ENCODE measurements at regions not wholly inside any gene's neighbourhood (a gene's known extent, or its start where the extent isn't known, plus 50 kb on each side); places are given as distances from the start of the nearest gene placed in this dataset.

- H3K27me3 Mint-ChIP-seq, result no peaks in the 10 kb centered on the region
- intact Hi-C loops (cut with micrococcal nuclease), result no loop called here
- no peak overlapping the region for H3K27ac Mint-ChIP-seq
- no peaks in the 10 kb centered on the region for H3K9me3 Mint-ChIP-seq
- no peak overlapping the region for H3K4me3 Mint-ChIP-seq
- H3K4me1 Mint-ChIP-seq (ENCODE audit: low read depth), result no peaks in the 10 kb centered on the region
- no peaks in the 10 kb centered on the region for H3K36me3 Mint-ChIP-seq (ENCODE audit: low read depth)
Measured at GRCh38 chr9:103819936-103820335, 274.2 kb upstream of the SMC2 start.

DNA sequence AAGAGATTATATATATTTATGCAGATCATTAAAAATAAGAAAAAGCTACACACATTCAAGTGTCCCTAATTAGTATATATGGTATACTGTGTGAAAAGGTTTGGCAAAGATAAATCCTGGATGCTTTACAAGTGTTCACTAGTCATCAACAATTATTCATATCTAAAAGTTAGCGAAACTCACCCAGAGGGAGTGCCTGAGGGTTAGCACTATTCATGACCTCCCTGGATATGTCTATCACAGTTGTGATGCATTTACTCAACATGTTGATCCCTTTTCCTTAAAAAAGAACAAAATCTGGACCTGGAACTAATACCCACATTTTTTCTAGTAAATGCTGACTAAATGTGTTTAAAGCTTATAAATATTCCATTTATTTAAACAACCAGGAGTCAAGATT, 273.0 kb upstream of the SMC2 start:
- H3K27ac Mint-ChIP-seq, result no peak overlapping the region
- H3K27me3 Mint-ChIP-seq, result no peaks in the 10 kb centered on the region
- H3K4me3 Mint-ChIP-seq, result no peak overlapping the region
- H3K9me3 Mint-ChIP-seq, result no peaks in the 10 kb centered on the region
- no peaks in the 10 kb centered on the region for H3K36me3 Mint-ChIP-seq (ENCODE audit: low read depth)
- intact Hi-C loops (cut with micrococcal nuclease), result no loop called here
- H3K4me1 Mint-ChIP-seq (ENCODE audit: low read depth), result no peaks in the 10 kb centered on the region

DNA sequence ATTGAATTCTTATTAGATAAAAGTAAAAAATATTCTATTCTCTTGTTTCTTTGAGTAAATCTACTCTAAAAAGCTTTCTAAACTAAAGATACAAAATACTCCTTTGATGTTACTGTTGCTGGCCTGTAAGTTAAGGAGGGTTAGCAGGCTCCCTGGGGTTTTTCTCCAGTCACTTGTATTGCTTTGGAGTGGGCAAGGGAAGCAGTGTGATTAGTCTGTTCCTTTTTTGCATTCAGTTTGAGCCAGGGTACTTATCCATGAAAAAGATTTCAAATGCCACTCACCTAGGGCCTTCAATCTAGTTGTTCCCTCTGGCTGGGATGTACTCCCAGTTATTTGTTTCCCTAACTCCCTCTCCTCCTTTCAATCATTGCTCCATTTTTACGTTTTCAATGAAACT, 256.2 kb upstream of the SMC2 start:
- H3K27me3 Mint-ChIP-seq, result no peaks in the 10 kb centered on the region
- no peaks in the 10 kb centered on the region for H3K4me1 Mint-ChIP-seq (ENCODE audit: low read depth)
- peaks cover 8% of the 10 kb centered on the region for H3K9me3 Mint-ChIP-seq
- no peak overlapping the region for H3K27ac Mint-ChIP-seq
- no peaks in the 10 kb centered on the region for H3K36me3 Mint-ChIP-seq (ENCODE audit: low read depth)
- H3K4me3 Mint-ChIP-seq, result no peak overlapping the region
- intact Hi-C loops (cut with micrococcal nuclease), result no loop called here

DNA sequence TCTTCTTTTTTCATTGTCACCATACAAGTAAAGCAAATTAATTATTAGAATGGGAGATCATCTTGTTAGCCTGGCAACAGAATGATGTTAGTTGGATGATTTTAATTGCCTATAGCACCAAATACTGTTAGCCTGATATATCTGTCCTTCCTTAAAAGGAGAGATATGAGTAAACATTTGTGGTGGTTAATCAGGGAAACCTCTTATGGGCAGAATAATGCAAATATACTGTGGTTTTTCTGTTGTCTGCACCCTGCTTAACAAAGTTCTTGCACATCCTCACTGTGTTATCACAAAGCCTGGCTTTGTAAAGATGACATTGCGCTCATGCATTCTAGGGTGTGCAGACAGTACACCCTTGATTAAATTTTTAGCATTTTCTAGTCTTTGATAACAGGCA, 254.9 kb upstream of the SMC2 start:
- intact Hi-C loops (cut with micrococcal nuclease), result no loop called here

GRCh38 chr9:103867886-103868285, 226.2 kb upstream of the SMC2 start:
- H3K27ac Mint-ChIP-seq, result no peak overlapping the region
- intact Hi-C loops (cut with micrococcal nuclease), result no loop called here
- H3K27me3 Mint-ChIP-seq, result no peaks in the 10 kb centered on the region
- H3K9me3 Mint-ChIP-seq, result no peaks in the 10 kb centered on the region
- H3K4me3 Mint-ChIP-seq, result no peak overlapping the region
- H3K36me3 Mint-ChIP-seq (ENCODE audit: low read depth), result no peaks in the 10 kb centered on the region
- H3K4me1 Mint-ChIP-seq (ENCODE audit: low read depth), result no peaks in the 10 kb centered on the region

More for the DNA sequence above, 254.9 kb upstream of the SMC2 start:
- H3K4me3 Mint-ChIP-seq, result no peak overlapping the region
- H3K4me1 Mint-ChIP-seq (ENCODE audit: low read depth), result no peaks in the 10 kb centered on the region
- no peaks in the 10 kb centered on the region for H3K36me3 Mint-ChIP-seq (ENCODE audit: low read depth)
- H3K9me3 Mint-ChIP-seq, result peaks cover 5% of the 10 kb centered on the region
- no peak overlapping the region for H3K27ac Mint-ChIP-seq
- no peaks in the 10 kb centered on the region for H3K27me3 Mint-ChIP-seq

- Mint-ChIP-seq H3K9me3 (no peaks in the 10 kb centered on the region), H3K4me1 (ENCODE audit: low read depth) (no peaks in the 10 kb centered on the region), H3K27me3 (no peaks in the 10 kb centered on the region), H3K27ac (no peak overlapping the region), H3K4me3 (no peak overlapping the region), H3K36me3 (ENCODE audit: low read depth) (no peaks in the 10 kb centered on the region)
- intact Hi-C loops (cut with micrococcal nuclease), result no loop called here
Measured at GRCh38 chr9:103872811-103873210, 221.3 kb upstream of the SMC2 start.

GRCh38 chr9:103881419-103881818, 212.7 kb upstream of the SMC2 start:
- H3K4me1 Mint-ChIP-seq (ENCODE audit: low read depth), result no peaks in the 10 kb centered on the region
- no peak overlapping the region for H3K27ac Mint-ChIP-seq
- H3K9me3 Mint-ChIP-seq, result peaks cover 6% of the 10 kb centered on the region
- H3K27me3 Mint-ChIP-seq, result no peaks in the 10 kb centered on the region
- no peaks in the 10 kb centered on the region for H3K36me3 Mint-ChIP-seq (ENCODE audit: low read depth)
- intact Hi-C loops (cut with micrococcal nuclease), result no loop called here
- no peak overlapping the region for H3K4me3 Mint-ChIP-seq

- no peaks in the 10 kb centered on the region for H3K27me3 Mint-ChIP-seq
- no peaks in the 10 kb centered on the region for H3K36me3 Mint-ChIP-seq (ENCODE audit: low read depth)
- intact Hi-C loops (cut with micrococcal nuclease), result no loop called here
- H3K4me3 Mint-ChIP-seq, result no peak overlapping the region
- no peak overlapping the region for H3K27ac Mint-ChIP-seq
- H3K4me1 Mint-ChIP-seq (ENCODE audit: low read depth), result no peaks in the 10 kb centered on the region
- peaks cover 9% of the 10 kb centered on the region for H3K9me3 Mint-ChIP-seq
Measured at GRCh38 chr9:103889989-103890388, 204.1 kb upstream of the SMC2 start.

DNA sequence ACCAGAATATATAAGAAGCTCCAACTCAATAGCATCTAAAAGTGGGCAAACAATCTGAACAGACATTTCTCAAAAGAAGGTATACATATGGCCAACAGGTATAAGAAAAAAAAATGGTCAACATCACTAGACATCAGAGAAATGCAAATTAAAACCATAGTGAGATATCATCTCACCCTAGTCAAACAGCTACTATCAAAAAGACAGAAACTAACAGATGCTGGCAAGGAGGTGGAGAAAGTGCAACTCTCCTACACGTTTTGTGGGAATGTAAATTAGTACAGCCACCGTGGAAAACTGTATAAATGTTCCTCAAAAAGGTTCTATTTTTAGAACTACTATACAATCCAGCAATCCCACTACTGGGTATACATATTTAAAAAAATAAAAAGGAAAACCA, 199.9 kb upstream of the SMC2 start:
- intact Hi-C loops (cut with micrococcal nuclease), result no loop called here
- Mint-ChIP-seq H3K4me1 (ENCODE audit: low read depth) (no peaks in the 10 kb centered on the region), H3K9me3 (peaks cover 9% of the 10 kb centered on the region), H3K4me3 (no peak overlapping the region), H3K27ac (no peak overlapping the region), H3K36me3 (ENCODE audit: low read depth) (no peaks in the 10 kb centered on the region), H3K27me3 (no peaks in the 10 kb centered on the region)

DNA sequence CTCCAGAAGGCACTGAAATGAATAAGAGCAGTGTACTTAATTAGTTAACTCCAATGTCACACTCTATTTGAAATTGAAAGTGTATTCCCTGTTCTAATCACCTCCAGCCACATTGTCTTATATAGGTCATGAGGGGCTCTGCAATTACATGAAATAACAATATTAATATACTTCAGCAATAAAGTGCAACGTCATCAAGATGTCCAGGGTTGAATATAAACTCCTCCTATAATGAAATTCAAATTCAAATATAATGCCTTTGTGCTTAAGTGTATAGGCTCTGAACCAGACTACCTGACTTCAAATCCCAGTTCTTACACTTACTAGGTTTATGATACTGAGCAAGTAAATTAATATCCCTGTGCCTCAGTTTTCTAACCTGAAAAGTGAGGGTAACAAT, 195.6 kb upstream of the SMC2 start:
- Mint-ChIP-seq H3K4me3 (no peak overlapping the region), H3K9me3 (no peaks in the 10 kb centered on the region), H3K27me3 (no peaks in the 10 kb centered on the region), H3K27ac (no peak overlapping the region), H3K36me3 (ENCODE audit: low read depth) (no peaks in the 10 kb centered on the region), H3K4me1 (ENCODE audit: low read depth) (no peaks in the 10 kb centered on the region)
- intact Hi-C loops (cut with micrococcal nuclease), result no loop called here

GRCh38 chr9:103899866-103900265, 194.2 kb upstream of the SMC2 start:
- Mint-ChIP-seq H3K27me3 (no peaks in the 10 kb centered on the region), H3K36me3 (ENCODE audit: low read depth) (no peaks in the 10 kb centered on the region), H3K4me3 (no peak overlapping the region), H3K9me3 (no peaks in the 10 kb centered on the region), H3K4me1 (ENCODE audit: low read depth) (no peaks in the 10 kb centered on the region), H3K27ac (no peak overlapping the region)
- intact Hi-C loops (cut with micrococcal nuclease), result no loop called here

DNA sequence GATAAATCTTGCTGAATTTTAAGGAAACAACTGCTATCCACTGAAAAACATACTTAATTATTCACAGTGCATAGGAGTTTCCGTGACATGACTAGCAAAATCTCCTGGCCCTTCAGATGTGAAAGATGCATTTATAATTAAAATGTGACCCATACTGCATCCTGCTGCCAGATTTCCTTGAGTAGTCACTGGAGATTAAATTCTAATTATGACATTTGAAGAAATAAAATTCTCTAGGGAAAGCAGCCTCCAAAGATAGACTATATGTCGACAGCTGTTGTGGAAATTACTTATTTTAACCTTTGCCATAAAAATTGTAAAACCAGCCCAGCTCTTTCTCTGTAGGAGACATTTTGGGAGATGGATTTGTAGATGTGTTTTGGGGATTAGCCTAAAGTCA, 193.6 kb upstream of the SMC2 start:
- Mint-ChIP-seq H3K27ac (no peak overlapping the region), H3K36me3 (ENCODE audit: low read depth) (no peaks in the 10 kb centered on the region), H3K9me3 (no peaks in the 10 kb centered on the region), H3K4me1 (ENCODE audit: low read depth) (no peaks in the 10 kb centered on the region), H3K27me3 (no peaks in the 10 kb centered on the region), H3K4me3 (no peak overlapping the region)
- intact Hi-C loops (cut with micrococcal nuclease), result no loop called here

DNA sequence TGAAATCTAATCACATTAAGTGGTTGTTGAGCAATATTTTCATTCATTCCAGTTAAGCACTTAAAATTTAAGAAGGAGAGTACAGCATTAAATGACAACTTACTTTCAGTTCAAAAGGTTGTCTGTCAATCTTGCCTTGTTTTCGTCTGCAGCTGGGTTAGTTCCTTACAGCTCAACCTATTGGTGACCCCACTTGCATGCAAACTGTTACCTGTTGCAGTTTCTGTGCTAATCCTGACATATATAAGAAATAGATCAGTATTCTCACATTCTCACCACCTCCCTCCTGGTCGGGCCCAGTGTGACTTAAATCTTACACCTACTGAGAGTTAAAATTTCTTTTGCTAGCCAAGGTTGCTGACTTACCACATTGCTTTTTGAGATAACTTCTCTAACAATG, 191.8 kb upstream of the SMC2 start:
- no peaks in the 10 kb centered on the region for H3K9me3 Mint-ChIP-seq
- H3K4me1 Mint-ChIP-seq (ENCODE audit: low read depth), result no peaks in the 10 kb centered on the region
- no peak overlapping the region for H3K27ac Mint-ChIP-seq
- H3K4me3 Mint-ChIP-seq, result no peak overlapping the region
- no peaks in the 10 kb centered on the region for H3K36me3 Mint-ChIP-seq (ENCODE audit: low read depth)
- no peaks in the 10 kb centered on the region for H3K27me3 Mint-ChIP-seq
- intact Hi-C loops (cut with micrococcal nuclease), result no loop called here

DNA sequence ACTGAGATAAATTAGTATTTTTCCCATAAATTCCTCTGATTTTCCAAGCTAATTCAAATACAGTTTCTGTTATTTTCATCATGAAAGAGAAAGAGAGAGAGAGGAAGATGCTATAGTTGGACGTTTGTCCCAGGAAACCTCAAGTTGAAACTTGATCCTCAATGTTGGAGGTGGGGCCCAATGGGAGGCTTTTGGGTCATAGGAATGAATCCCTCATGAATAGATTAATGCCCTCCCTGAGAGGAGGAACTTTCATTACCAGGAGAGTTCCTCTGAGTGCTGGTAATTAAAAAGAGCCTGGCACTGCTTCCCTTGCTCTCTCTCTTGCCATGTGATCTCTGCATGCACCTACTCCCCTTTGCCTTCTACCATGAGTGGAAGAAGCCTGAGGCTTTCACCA, 189.9 kb upstream of the SMC2 start:
- intact Hi-C loops (cut with micrococcal nuclease), result no loop called here
- H3K27ac Mint-ChIP-seq, result no peak overlapping the region
- H3K4me3 Mint-ChIP-seq, result no peak overlapping the region
- H3K4me1 Mint-ChIP-seq (ENCODE audit: low read depth), result no peaks in the 10 kb centered on the region
- H3K36me3 Mint-ChIP-seq (ENCODE audit: low read depth), result no peaks in the 10 kb centered on the region
- no peaks in the 10 kb centered on the region for H3K9me3 Mint-ChIP-seq
- H3K27me3 Mint-ChIP-seq, result no peaks in the 10 kb centered on the region

- Mint-ChIP-seq H3K27ac (no peak overlapping the region), H3K9me3 (no peaks in the 10 kb centered on the region), H3K27me3 (no peaks in the 10 kb centered on the region), H3K36me3 (ENCODE audit: low read depth) (no peaks in the 10 kb centered on the region), H3K4me1 (ENCODE audit: low read depth) (no peaks in the 10 kb centered on the region), H3K4me3 (no peak overlapping the region)
- intact Hi-C loops (cut with micrococcal nuclease), result no loop called here
Measured at GRCh38 chr9:103913899-103914298, 180.2 kb upstream of the SMC2 start.

All from dendritic cell treated with granulocyte-macrophage colony-stimulating factor and Interleukin-4, amounts not matched to agents 40 ng/mL and 50 ng/mL, for 4 days (primary cell).